ENCODE measurements at regions not wholly inside any gene's neighbourhood (a gene's known extent, or its start where the extent isn't known, plus 50 kb on each side); places are given as distances from the start of the nearest gene placed in this dataset.
"Not testable (repeated sequence)": the region's sequence is repeated elsewhere in the genome, so short reads cannot be mapped to it uniquely, and the experiment has no call there.

GRCh38 chr4:160537681-160538080, 1434.8 kb downstream of the RAPGEF2 start:
- no peak for DNase-seq

GRCh38 chr4:160546201-160546600, 1443.3 kb downstream of the RAPGEF2 start:
- no peak for DNase-seq

GRCh38 chr4:160549951-160550519, 1447.2 kb downstream of the RAPGEF2 start:
- DNase-seq = not testable (repeated sequence)

- no peak for DNase-seq
Observed at GRCh38 chr4:160562661-160563060, 1459.8 kb downstream of the RAPGEF2 start.

GRCh38 chr4:160563552-160564282, 1460.8 kb downstream of the RAPGEF2 start:
- no peak for DNase-seq

- no peak for DNase-seq
Observed at GRCh38 chr4:160567634-160568033, 1464.8 kb downstream of the RAPGEF2 start.

- DNase-seq = no peak
Observed at GRCh38 chr4:160570271-160570670, 1467.4 kb downstream of the RAPGEF2 start.

GRCh38 chr4:160574272-160574671, 1471.4 kb downstream of the RAPGEF2 start:
- not testable (repeated sequence) for DNase-seq

GRCh38 chr4:160580581-160580980, 1477.7 kb downstream of the RAPGEF2 start:
- no peak for DNase-seq

- DNase-seq = no peak
Observed at GRCh38 chr4:160592258-160592657, 1489.4 kb downstream of the RAPGEF2 start.

GRCh38 chr4:160595646-160596045, 1492.8 kb downstream of the RAPGEF2 start:
- DNase-seq = no peak

- no peak for DNase-seq
Observed at GRCh38 chr4:160604541-160604940, 1501.7 kb downstream of the RAPGEF2 start.

- DNase-seq = no peak
Observed at GRCh38 chr4:160611181-160611580, 1508.3 kb downstream of the RAPGEF2 start.

GRCh38 chr4:160631044-160631443, 1528.2 kb downstream of the RAPGEF2 start:
- no peak for DNase-seq

GRCh38 chr4:160652790-160653189, 1511.0 kb downstream of the FSTL5 start:
- no peak for DNase-seq

GRCh38 chr4:160675550-160675949, 1488.2 kb downstream of the FSTL5 start:
- DNase-seq = no peak

GRCh38 chr4:160685729-160686128, 1478.1 kb downstream of the FSTL5 start:
- DNase-seq = no peak

GRCh38 chr4:160701671-160702070, 1462.1 kb downstream of the FSTL5 start:
- no peak for DNase-seq

- no peak for DNase-seq
Observed at GRCh38 chr4:160709026-160709425, 1454.8 kb downstream of the FSTL5 start.

GRCh38 chr4:160709546-160709945, 1454.3 kb downstream of the FSTL5 start:
- no peak for DNase-seq

GRCh38 chr4:160716551-160716950, 1447.2 kb downstream of the FSTL5 start:
- DNase-seq = no peak

GRCh38 chr4:160717848-160718247, 1446.0 kb downstream of the FSTL5 start:
- DNase-seq = no peak

- DNase-seq = no peak
Observed at GRCh38 chr4:160724063-160724462, 1439.7 kb downstream of the FSTL5 start.

- no peak for DNase-seq
Observed at GRCh38 chr4:160745126-160745525, 1418.7 kb downstream of the FSTL5 start.

GRCh38 chr4:160746585-160746984, 1417.2 kb downstream of the FSTL5 start:
- DNase-seq = not testable (repeated sequence)

Data from hematopoietic multipotent progenitor cell treated with erythropoietin and hydrocortisone succinate and interleukin-3 and kit ligand, for 6 days (in vitro differentiated cells).